ENCODE measurements at regions not wholly inside any gene's neighbourhood (a gene's known extent, or its start where the extent isn't known, plus 50 kb on each side); places are given as distances from the start of the nearest gene placed in this dataset.

GRCh38 chr6:93568169-93568568, 148.8 kb upstream of the EPHA7 start:
- TF ChIP-seq CTCF (optimal IDR thresholded peaks at IDR 0.05 in 1 of 3, IDR thresholded peaks at IDR 0.05 in 1 of 3, conservative IDR thresholded peaks at IDR 0.05 in 1 of 3; ENCODE audit: extremely low read depth in 1 of 3, insufficient read depth in 2 of 3, low read length in 3 of 3) (no peak), EZH2 (IDR thresholded peaks at IDR 0.05; ENCODE audit: low read length) (no peak)
